NCI-H69 (cell line): ENCODE measurements at regions not wholly inside any gene's neighbourhood (a gene's known extent, or its start where the extent isn't known, plus 50 kb on each side); places are given as distances from the start of the nearest gene placed in this dataset.
"Not testable (repeated sequence)": the region's sequence is repeated elsewhere in the genome, so short reads cannot be mapped to it uniquely, and the experiment has no call there.

Source experiments
- DNase-seq: peaks from one replicate; lab custom pipeline; 2025; lab: John Stamatoyannopoulos, UW

DNA sequence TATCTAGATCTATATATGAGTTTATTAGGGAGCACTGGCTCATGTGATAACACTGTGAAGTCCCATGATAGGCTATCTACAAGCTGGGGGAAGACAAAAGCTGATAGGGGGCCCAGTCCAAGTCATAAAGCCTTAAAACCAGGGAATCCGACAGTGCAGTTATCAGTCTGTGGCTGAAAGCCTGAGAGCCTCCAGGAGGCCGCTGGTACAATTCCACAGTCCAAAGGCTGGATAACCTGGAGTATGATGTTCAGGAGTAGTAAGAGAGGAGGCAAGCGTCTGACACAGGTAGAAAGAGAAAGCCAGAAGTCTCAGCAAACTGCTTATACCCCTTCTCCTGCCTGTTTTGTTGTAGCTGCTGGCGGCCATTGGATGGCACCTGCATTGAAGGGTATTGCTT is 177.6 kb upstream of the SPRY1 start:
- DNase-seq, result no peak

- no peak for DNase-seq
Observed at GRCh38 chr4:123229286-123229685, 167.3 kb upstream of the SPRY1 start.

DNA sequence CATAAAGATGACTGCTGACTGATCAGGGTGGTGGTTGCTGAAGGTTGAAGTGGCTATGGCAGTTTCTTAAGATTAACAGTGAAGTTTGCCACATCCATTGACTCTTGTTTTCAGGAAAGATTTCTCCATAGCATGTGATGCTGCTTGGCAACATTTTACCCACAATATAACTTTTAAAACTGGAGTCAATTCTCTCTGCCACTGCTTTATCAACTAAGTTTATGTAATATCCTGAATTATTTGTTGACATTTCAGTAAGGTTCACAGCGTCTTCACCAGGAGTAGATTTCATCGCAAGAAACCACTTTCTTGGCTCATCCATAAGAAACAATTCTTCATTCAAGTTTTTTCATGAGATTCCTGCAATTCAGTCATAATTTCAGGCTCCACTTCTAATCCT is 166.5 kb upstream of the SPRY1 start:
- DNase-seq, result no peak

GRCh38 chr4:123232439-123232838 is 164.2 kb upstream of the SPRY1 start:
- DNase-seq, result no peak

GRCh38 chr4:123233136-123233768 is 163.3 kb upstream of the SPRY1 start:
- DNase-seq, result no peak

- DNase-seq, result no peak
Observed at GRCh38 chr4:123234955-123235354, 161.6 kb upstream of the SPRY1 start.

- DNase-seq, result no peak
Observed at GRCh38 chr4:123235431-123235830, 161.2 kb upstream of the SPRY1 start.

- DNase-seq, result no peak
Observed at GRCh38 chr4:123236606-123237005, 160.0 kb upstream of the SPRY1 start.

GRCh38 chr4:123240286-123240685 is 156.3 kb upstream of the SPRY1 start:
- DNase-seq, result not testable (repeated sequence)

GRCh38 chr4:123243220-123243619 is 153.4 kb upstream of the SPRY1 start:
- not testable (repeated sequence) for DNase-seq

DNA sequence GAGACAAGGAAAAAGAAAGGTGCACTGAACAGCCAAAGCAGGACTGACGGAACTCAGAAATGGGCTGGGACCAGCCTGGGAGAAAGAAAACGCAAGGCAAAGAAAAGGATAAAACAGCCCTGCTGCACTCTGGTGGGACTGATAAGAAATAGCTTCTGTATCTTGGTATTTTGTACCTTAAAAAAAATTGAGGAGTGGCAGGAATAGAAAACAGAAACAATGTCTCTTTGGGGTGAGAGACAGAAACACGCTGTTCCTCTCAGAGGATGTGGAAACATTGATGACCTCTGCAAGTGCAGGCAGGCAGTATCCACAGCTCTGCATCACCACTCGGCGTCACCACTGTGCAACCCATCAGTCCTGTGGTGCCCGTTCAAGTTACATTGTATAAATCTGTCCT is 152.5 kb upstream of the SPRY1 start:
- DNase-seq, result peak; percentile 18

DNA sequence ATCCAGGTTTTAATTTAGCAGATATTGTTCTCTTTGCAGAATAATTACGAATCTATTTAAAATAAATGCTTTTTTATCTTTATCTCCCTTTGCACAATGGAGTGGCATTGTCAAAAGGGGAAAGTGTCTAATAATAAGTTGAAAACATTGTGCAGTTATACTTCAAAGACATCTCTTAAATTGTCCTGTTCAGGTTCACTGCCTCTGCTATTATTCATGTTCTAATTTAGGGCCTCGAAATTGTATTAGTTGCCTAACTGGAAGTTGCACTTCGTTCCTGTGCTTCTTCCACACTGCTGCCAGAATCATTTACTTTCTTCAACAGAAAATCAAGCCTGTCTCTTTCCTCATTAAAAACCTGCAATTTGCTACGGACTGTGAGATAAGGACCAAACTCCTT is 150.5 kb upstream of the SPRY1 start:
- peak; percentile 9 for DNase-seq

- DNase-seq, result no peak
Observed at GRCh38 chr4:123248085-123248659, 148.4 kb upstream of the SPRY1 start.

DNA sequence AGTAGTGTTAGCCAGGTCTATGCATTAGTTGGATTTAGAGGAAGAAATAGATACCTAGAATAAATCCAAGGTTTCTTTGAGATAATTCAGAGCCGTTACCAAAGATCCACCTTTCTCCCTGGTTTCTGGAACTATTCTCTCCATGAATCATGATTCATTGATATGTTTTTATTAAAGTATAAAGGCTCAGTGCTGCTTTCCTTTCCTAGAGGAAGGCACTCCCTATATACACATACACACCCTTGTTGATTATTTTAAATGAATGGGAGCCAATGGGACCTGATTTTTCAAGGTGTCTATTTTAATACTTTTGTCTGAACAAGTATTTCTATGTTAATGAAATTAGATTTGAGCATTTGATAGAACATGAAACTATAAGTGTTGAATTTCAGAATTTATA is 146.8 kb upstream of the SPRY1 start:
- no peak for DNase-seq

GRCh38 chr4:123250843-123251242 is 145.8 kb upstream of the SPRY1 start:
- no peak for DNase-seq

- peak; percentile 11 for DNase-seq
Observed at GRCh38 chr4:123255971-123256370, 140.6 kb upstream of the SPRY1 start.

GRCh38 chr4:123256901-123257300 is 139.7 kb upstream of the SPRY1 start:
- DNase-seq, result no peak

DNA sequence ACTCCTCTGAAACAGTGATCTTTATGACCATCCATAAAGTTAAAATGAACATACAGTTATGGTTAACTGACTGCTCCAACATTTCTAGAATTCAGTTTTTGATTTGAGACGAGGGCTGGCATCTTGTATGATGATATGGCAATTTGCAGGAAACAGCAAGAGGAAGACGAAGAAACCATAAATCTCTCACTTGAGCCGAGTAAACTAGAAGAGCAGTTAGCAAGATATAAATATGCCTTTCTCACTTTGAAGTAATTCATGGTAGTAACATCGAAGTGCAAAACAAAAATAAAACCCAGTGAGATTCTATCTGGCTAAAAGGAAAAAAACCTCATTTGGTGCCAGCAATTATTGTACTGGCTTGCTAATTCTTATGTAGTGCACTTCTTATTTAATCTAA is 139.0 kb upstream of the SPRY1 start:
- DNase-seq, result no peak

GRCh38 chr4:123259676-123260646 is 136.6 kb upstream of the SPRY1 start:
- peak; percentile 21 for DNase-seq

GRCh38 chr4:123260653-123261052 is 135.9 kb upstream of the SPRY1 start:
- DNase-seq, result no peak

DNA sequence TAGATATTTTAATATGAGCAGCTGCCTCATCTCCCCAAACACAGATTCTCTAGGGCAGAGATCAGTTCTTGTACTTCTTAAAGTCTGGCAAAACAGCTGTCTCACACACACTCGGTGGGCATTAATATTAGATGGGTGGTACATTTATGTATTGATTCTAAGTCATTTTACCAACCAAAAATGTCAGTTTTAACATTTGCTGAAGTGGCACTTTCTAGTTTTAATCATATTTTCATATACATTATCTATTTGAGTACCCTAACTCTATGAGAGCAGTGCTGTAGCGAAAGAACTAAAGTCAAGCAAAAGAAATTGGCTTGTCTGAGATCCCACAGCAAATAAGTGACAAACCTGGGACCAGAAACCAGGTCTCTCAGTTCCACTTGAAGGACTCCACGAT is 134.5 kb upstream of the SPRY1 start:
- no peak for DNase-seq

- no peak for DNase-seq
Observed at GRCh38 chr4:123265443-123265842, 131.2 kb upstream of the SPRY1 start.

DNA sequence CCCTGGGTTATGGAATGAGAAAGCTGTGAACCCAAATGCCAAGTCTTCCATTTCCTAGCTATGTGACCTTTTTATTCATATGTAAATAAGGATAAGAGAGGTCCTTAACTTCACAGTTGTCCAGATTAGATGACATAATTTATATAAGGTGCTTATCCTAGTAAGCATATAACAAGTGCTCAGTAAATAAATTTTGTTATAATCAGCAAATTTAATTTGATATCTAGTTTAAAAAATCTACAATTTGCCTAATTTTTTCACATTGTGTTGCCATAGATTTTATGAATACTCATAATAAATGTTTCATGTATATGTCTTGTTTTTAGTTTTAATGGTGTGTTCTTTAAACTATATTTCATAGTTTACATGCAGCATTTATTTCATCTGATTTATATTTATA is 130.4 kb upstream of the SPRY1 start:
- no peak for DNase-seq
